Neutrophil (primary cell): ENCODE measurements at regions not wholly inside any gene's neighbourhood (a gene's known extent, or its start where the extent isn't known, plus 50 kb on each side); places are given as distances from the start of the nearest gene placed in this dataset.

Source experiments
- H3K27ac ChIP-seq: fragments of 200-600 bp; sonication (generic); 2 replicates; pipeline ENCODE4 v1.5.1; 2016; ENCODE audit warnings: mild to moderate bottlenecking, moderate library complexity
- H3K27me3 ChIP-seq: fragments of 200-600 bp; sonication (generic); 2 replicates; pipeline ENCODE4 v1.6.0; 2016; ENCODE audit warnings: mild to moderate bottlenecking
- H3K36me3 ChIP-seq: fragments of 200-600 bp; sonication (generic); 2 replicates; pipeline ENCODE4 v1.5.1; 2017
- H3K4me1 ChIP-seq, 2 experiments: fragments of 200-600 bp in 1 of 2; sonication (generic) in 1 of 2; 1 replicate in 1 of 2; 2 replicates in 1 of 2; pipeline versions ENCODE4 v1.5.1 to v1.6.1; 2013 to 2016; ENCODE audit warnings: low read depth in 1 of 2, low read length in 1 of 2, mild to moderate bottlenecking in 1 of 2, moderate library complexity in 1 of 2; ENCODE audit not compliant: control insufficient read depth in 1 of 2, insufficient read depth in 1 of 2
- H3K4me3 ChIP-seq, 2 experiments: fragments of 200-600 bp in 1 of 2; sonication (generic) in 1 of 2; 1 replicate in 1 of 2; 2 replicates in 1 of 2; pipeline ENCODE4 v1.5.1; 2013 to 2016; ENCODE audit warnings: low read depth in 1 of 2, low read length in 1 of 2, mild to moderate bottlenecking in 1 of 2, moderate library complexity in 1 of 2
- H3K9me3 ChIP-seq: fragments of 200-600 bp; sonication (generic); 2 replicates; pipeline ENCODE4 v1.5.1; 2016
- TF ChIP-seq, protein P1 (sequence below): fragments of 200-600 bp; sonication (generic); IDR thresholded peaks from 2 replicates; pipeline ENCODE4 v1.5.1; 2016; ENCODE audit warnings: antibody characterized with exemption

DNA sequence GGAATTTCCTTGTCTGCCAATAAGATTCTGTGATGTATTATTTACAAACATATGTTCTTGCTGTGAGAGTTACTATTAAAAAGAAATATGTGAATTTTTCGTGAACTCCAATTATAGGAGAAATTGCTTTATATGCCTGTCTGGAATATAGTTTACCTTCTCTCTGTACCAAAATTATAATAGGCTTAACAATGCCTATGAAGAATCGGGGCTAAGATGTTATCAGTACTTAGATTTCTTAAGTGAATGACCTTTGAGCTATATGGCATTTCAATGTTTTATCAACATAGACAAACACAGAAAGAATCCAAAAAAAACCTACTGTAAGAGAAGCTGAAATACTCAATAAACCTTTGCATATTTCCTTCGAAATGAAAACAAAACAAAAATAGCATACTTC is 323.1 kb upstream of the ADAMTS5 start:
- Histone ChIP-seq H3K4me3 (no peak overlapping the region), H3K27me3 (no peaks in the 10 kb centered on the region), H3K27ac (no peak overlapping the region), H3K4me1 (no peaks in the 10 kb centered on the region), H3K36me3 (no peaks in the 10 kb centered on the region), H3K9me3 (no peaks in the 10 kb centered on the region)
- TF ChIP-seq, protein P1, sequence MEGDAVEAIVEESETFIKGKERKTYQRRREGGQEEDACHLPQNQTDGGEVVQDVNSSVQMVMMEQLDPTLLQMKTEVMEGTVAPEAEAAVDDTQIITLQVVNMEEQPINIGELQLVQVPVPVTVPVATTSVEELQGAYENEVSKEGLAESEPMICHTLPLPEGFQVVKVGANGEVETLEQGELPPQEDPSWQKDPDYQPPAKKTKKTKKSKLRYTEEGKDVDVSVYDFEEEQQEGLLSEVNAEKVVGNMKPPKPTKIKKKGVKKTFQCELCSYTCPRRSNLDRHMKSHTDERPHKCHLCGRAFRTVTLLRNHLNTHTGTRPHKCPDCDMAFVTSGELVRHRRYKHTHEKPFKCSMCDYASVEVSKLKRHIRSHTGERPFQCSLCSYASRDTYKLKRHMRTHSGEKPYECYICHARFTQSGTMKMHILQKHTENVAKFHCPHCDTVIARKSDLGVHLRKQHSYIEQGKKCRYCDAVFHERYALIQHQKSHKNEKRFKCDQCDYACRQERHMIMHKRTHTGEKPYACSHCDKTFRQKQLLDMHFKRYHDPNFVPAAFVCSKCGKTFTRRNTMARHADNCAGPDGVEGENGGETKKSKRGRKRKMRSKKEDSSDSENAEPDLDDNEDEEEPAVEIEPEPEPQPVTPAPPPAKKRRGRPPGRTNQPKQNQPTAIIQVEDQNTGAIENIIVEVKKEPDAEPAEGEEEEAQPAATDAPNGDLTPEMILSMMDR: no peak

DNA sequence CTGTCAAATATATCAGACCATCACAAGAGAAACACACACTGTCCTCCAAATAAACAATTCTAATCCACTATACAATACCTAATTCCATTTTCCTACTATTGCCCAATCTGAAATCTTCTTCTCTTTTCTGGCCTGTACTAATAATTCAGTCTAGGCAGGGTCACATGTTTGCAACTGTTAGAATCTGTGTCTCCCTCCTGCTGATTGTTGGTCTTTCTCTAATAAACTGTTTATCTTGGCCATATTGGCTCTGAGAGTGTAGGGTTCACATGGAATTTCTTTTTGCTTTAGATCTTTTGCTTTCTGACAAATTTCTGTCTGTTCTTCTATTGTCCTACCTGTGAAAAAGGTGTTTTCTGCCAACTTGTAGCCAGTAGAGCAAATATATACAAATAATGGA is 319.9 kb upstream of the ADAMTS5 start:
- H3K27me3 ChIP-seq: no peaks in the 10 kb centered on the region
- TF ChIP-seq, protein P1: no peak
- no peak overlapping the region for H3K27ac ChIP-seq
- no peak overlapping the region for H3K4me3 ChIP-seq
- no peaks in the 10 kb centered on the region for H3K4me1 ChIP-seq
- H3K9me3 ChIP-seq: no peaks in the 10 kb centered on the region
- H3K36me3 ChIP-seq: no peaks in the 10 kb centered on the region

DNA sequence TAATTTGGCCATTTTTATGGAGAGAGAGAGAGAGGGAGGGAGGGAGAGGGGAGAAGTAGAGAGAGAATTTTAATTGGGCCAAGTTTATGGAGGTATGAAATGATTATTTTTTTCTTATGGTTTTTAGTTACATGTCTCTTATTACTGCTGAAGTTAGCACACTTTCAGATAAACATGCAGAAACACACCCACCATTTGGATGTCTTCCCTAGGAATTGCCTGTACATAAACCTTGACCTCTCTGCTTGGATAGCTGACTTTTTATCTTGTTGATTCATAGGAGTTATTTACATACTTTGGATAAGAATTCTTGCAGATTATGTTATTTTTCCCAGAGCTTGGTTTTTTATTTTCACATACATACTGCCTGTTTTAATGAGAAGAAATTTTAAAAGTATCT is 310.2 kb upstream of the ADAMTS5 start:
- TF ChIP-seq, protein P1: no peak

DNA sequence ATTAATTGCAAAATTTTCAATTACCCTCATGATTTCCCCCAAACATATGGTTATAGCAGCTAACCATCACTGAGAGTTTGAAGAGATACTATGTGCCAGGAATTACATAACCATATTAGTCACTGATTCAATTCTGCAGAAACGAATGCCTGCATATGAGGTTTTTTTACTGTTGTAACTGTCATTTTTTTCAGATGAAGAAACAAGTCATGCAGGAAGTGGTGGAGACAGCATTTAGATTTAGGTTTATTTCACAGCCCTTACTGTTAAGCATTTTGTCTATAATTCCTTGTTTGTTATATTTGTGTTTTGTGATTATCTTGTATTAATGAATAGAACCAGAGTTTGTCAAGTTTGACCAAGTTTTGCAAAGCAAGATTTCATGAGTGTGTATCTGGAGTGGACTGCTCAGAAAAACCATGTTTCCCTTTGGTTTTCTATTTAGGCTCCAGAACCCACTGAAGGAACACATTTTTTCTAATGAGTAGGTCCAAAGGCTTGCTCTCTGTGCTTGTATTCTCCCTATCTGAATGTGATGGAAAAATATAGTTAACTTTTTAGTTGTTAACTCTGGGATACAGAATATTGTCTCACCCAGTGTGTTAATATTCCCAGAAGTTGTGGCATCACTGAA is 308.5 kb upstream of the ADAMTS5 start:
- Histone ChIP-seq H3K9me3 (no peaks in the 10 kb centered on the region), H3K4me3 (no peak overlapping the region), H3K27ac (no peak overlapping the region), H3K36me3 (no peaks in the 10 kb centered on the region), H3K4me1 (peaks cover 0 to 9% of the 10 kb centered on the region in 2 experiments), H3K27me3 (no peaks in the 10 kb centered on the region)
- TF ChIP-seq, protein P1: no peak

More for the DNA sequence above, 310.2 kb upstream of the ADAMTS5 start:
- Histone ChIP-seq H3K4me3 (no peak overlapping the region), H3K27me3 (no peaks in the 10 kb centered on the region), H3K36me3 (no peaks in the 10 kb centered on the region), H3K4me1 (peaks cover 0 to 9% of the 10 kb centered on the region in 2 experiments), H3K27ac (no peak overlapping the region), H3K9me3 (no peaks in the 10 kb centered on the region)

DNA sequence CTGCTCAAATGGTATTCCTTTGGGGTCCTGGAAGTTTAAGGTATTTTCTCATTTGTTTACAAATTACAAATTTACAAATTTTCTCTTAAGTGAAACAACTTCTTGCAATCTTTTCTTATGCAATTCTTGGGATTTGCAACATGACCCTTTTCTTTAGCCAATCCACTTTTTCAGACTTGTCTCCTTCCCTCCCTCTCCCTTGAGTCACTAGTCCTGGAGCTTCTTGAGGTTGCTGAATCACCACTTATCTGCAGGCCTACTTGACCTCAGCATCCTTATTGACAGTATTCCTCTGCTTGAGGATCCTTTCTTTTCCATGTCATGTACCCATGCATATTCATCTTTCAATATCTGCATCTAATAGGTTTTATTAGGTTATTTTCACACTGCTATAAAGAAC is 302.8 kb upstream of the ADAMTS5 start:
- H3K9me3 ChIP-seq: no peaks in the 10 kb centered on the region
- H3K4me3 ChIP-seq: no peak overlapping the region
- no peaks in the 10 kb centered on the region for H3K4me1 ChIP-seq
- H3K36me3 ChIP-seq: no peaks in the 10 kb centered on the region
- TF ChIP-seq, protein P1: no peak
- no peaks in the 10 kb centered on the region for H3K27me3 ChIP-seq
- H3K27ac ChIP-seq: no peak overlapping the region
